DMS53 (cell line): ENCODE measurements at regions not wholly inside any gene's neighbourhood (a gene's known extent, or its start where the extent isn't known, plus 50 kb on each side); places are given as distances from the start of the nearest gene placed in this dataset.
A peak's percentile ranks its signal among the peaks of the same experiment; 100 is the strongest.
"Not testable (repeated sequence)": the region's sequence is repeated elsewhere in the genome, so short reads cannot be mapped to it uniquely, and the experiment has no call there.

ENCODE experiments used
- DNase-seq: peaks from one replicate; lab custom pipeline; 2025; lab: John Stamatoyannopoulos, UW

- DNase-seq: peak; percentile 79
Observed at GRCh38 chr2:183532514-183532913, 408.3 kb downstream of the NUP35 start.

GRCh38 chr2:183533021-183533420 lies 408.8 kb downstream of the NUP35 start:
- DNase-seq: no peak

- no peak for DNase-seq
Observed at GRCh38 chr2:183536290-183536689, 412.0 kb downstream of the NUP35 start.

- no peak for DNase-seq
Observed at GRCh38 chr2:183536714-183537113, 412.5 kb downstream of the NUP35 start.

- peak; percentile 43 for DNase-seq
Observed at GRCh38 chr2:183541766-183542165, 417.5 kb downstream of the NUP35 start.

DNA sequence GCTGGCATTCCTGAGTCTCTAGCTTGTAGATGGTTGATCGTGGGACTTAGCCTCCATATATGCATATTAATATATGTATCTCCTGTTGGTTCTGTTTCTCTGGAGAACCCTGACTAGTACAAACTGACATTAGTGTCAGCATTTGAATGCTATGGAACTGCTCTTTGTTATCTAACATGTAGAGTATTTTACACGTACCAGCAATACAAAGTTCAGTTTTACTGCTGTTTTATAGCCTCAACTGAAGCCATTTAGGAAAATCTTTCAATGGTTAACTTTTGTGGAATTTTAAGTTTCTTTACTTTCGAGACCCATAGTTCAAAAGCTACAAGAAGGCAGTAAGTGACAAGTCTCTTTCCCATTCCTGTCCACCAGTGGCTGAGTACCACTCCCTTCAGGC lies 418.4 kb downstream of the NUP35 start:
- no peak for DNase-seq

- DNase-seq: no peak
Observed at GRCh38 chr2:183543222-183543621, 419.0 kb downstream of the NUP35 start.

GRCh38 chr2:183543731-183544130 lies 419.5 kb downstream of the NUP35 start:
- DNase-seq: peak; percentile 84

DNA sequence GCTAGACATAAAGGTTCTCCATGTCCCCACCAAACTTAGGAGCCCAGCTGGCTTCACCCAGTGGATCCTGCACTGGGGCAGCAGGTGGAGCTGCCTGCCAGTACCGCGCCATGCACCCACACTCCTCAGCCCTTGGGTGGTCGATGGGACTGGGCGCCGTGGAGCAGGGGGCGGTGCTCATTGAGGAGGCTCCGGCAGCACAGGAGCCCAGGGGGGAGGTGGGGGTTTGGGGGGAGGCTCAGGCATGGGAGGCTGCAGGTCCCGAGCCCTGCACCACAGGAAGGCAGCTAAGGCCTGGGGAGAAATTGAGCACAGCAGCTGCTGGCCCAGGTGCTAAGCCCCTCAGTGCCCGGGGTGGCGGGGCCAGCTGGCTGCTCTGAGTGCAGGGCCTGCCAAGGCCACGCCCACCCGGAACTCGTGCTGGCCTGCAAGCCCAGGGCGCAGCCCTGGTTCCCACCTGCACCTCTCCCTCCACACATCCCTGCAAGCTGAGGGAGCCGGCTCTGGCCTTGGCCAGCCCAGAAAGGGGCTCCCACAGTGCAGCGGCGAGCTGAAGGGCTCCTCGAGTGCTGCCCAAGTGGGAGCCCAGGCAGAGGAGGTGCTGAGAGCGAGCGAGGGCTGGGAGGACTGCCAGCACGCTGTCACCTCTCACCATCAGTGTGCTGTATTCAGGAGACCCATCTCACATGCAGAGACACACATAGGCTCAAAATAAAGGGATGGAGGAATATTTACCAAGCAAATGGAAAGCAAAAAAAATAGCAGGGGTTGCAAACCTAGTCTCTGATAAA lies 422.5 kb downstream of the NUP35 start:
- DNase-seq: not testable (repeated sequence)

- DNase-seq: no peak
Observed at GRCh38 chr2:183552716-183553115, 428.5 kb downstream of the NUP35 start.

- no peak for DNase-seq
Observed at GRCh38 chr2:183564726-183565125, 440.5 kb downstream of the NUP35 start.

- DNase-seq: no peak
Observed at GRCh38 chr2:183575481-183575880, 451.2 kb downstream of the NUP35 start.

DNA sequence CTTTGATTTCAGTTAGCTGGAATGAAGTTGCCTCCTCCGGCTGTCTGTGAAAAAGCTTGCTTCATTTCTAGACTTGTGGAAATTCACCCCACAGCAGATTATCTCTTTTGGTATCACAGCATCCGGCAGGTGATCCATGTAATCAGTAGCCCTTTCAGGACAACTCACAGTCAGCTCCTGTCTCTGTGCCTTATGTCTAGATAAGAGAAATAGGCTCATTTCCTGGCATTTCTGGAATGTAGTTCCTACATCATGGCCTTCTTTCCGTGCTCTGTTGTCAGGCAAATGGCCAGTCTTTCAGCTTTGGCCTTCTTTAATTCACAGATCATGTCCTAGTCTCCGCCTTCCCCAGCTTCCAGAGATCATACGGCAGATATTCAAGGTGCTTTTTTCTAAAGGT lies 455.4 kb downstream of the NUP35 start:
- DNase-seq: no peak

DNA sequence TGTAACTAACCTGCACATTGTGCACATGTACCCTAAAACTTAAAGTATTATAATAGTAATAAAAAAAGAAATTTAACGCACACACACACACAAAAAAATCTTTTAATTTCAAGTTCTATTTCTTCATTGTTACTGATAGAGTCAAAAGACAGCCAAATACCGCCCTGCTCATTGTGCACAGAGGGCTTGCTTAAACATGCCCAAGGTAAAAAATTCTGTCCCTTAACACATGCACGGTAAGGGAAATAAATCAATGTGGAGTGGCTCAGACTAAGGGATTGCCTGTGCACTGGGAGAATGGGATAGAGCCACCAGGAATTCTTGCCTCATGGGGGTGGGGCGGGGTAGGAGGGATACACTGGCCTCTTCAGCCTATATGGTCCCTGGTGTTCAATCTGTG lies 468.0 kb downstream of the NUP35 start:
- no peak for DNase-seq

DNA sequence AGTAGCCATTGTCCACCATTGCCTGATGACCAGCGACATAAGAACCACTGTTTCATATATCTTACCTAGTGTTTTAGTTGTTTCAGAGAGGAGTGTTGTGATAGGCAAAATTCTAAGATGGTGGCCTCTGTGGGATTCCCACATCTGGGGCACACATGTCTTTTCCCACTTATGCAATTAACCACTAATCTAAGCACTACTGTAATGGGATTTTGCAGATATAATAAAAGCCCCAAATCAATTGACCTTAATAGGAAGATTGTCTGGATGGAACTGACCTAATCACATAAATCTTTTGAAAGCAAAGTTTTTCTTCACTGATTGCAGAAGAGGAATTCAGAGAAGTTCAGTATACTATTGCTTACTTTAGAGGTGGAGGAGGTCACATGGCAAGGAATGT lies 469.9 kb downstream of the NUP35 start:
- no peak for DNase-seq

DNA sequence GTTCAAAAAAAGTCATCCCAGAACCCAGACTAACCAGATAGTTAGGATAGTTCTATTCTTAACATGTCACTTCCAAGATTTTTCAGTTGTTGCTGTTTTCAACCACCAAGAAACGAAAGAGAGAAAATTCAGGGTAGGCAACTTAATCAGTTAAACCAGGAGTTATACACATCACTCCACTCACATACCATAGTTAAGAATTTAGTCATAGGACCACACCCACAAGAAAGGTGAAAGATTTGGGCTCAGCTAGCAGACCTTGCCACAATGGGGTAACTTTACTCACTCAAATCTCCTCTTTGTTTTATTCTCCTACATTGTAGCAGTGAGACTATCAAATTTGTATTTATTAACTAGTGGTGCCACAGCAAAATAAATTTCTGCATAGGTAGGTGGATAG lies 473.6 kb downstream of the NUP35 start:
- DNase-seq: no peak

- DNase-seq: no peak
Observed at GRCh38 chr2:183604065-183604464, 479.8 kb downstream of the NUP35 start.

DNA sequence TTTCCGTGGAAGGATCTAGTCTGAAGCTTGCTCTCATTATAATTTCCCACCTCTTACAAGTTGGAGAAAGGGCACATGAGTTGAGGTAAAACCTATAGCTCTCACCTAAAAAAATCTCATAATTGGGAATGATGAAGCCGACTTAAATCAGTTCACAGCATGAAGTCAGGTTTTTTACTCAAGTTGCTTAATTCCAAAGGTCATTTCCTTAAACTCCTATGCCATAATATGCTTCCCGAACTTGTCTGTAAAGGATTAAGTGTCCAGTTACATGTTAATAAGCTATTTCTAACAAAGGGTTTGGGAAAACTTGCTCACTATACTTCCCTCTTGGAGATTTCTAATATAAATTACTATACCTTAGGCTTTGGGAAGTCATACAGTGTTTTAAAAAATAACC lies 481.2 kb downstream of the NUP35 start:
- no peak for DNase-seq

- no peak for DNase-seq
Observed at GRCh38 chr2:183606022-183606717, 481.9 kb downstream of the NUP35 start.

DNA sequence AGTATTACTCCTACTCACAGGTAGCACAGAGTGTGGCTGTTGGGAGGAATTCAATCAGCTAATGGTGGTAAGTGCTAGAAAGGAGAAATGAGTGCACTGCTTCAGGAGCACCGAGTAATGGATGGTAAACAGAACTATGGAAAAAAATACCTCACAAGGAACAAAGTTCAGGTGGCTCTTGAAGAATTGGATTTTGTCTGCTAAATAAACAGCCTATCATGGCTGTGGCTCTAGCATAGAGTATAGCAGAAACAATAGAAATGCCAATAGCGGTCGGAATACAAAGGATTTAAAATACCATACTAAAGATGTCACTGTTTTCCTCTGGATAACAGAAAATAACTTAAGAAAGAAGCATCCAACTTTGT lies 482.5 kb downstream of the NUP35 start:
- DNase-seq: peak; percentile 61

DNA sequence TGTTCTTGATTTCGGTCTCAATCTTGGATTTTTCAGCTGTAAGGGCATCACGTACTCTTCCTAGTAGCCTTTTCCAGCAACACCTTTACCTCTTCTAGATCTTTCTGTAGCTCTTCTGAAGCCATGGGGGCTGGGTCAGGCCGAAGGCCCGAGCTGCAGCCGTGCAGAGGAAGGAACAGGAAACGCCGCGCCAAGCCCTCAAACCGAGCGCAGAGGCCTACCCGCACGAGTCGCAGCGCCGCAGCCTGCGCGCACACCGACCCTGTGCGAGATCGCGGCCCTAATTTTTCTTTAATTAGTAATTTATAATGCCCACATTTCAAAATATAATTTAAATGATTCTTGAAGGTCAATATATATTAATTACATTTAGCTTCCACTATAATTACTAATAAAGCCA lies 483.8 kb downstream of the NUP35 start:
- DNase-seq: no peak

- no peak for DNase-seq
Observed at GRCh38 chr2:183608747-183609146, 484.5 kb downstream of the NUP35 start.

- peak; percentile 25 for DNase-seq
Observed at GRCh38 chr2:183610724-183611123, 486.5 kb downstream of the NUP35 start.
